K562 (cell line): ENCODE measurements at regions not wholly inside any gene's neighbourhood (a gene's known extent, or its start where the extent isn't known, plus 50 kb on each side); places are given as distances from the start of the nearest gene placed in this dataset.

Experiments used
- BCLAF1 ChIP-seq, 2 experiments: fragments of 450-650 bp in 1 of 2; IDR thresholded peaks; 2 replicates each; pipeline ENCODE4 v1.6.1; 2011 to 2017; ENCODE audit warnings: low read depth in 2 of 2, antibody characterized with exemption in 1 of 2, borderline replicate concordance in 1 of 2, low read length in 1 of 2, mild to moderate bottlenecking in 1 of 2, mixed read lengths in 1 of 2; ENCODE audit not compliant: control insufficient read depth in 1 of 2
- BDP1 ChIP-seq: IDR thresholded peaks from 3 replicates; pipeline ENCODE4 v1.6.1; 2011; ENCODE audit not compliant: insufficient read length, insufficient read depth
- HDAC2 ChIP-seq: fragments of 450-650 bp; IDR thresholded peaks from 2 replicates; pipeline ENCODE4 v1.6.1; 2016; ENCODE audit warnings: mild to moderate bottlenecking
- LCOR ChIP-seq: sonication (generic); formaldehyde crosslinking; IDR thresholded peaks from 2 replicates; pipeline ENCODE4 v1.8.0; 2022; ENCODE audit warnings: mild to moderate bottlenecking, missing genetic modification reagents
- REST ChIP-seq, 2 experiments: fragments of 450-650 bp; formaldehyde crosslinking in 1 of 2; IDR thresholded peaks; 2 replicates each; pipeline versions ENCODE4 v1.4.0 to v1.6.1; 2014 to 2020; ENCODE audit warnings: mild to moderate bottlenecking in 2 of 2, borderline replicate concordance in 1 of 2, low read depth in 1 of 2
- SPI1 ChIP-seq: IDR thresholded peaks from 2 replicates; pipeline ENCODE4 v1.6.1; 2011; ENCODE audit warnings: low read depth, low read length, control low read depth, borderline replicate concordance
- ZBTB49 ChIP-seq: sonication (generic); formaldehyde crosslinking; IDR thresholded peaks from 2 replicates; pipeline ENCODE4 v1.8.0; 2022; ENCODE audit warnings: missing genetic modification reagents, mild to moderate bottlenecking, borderline replicate concordance
- ZC3H11A ChIP-seq: IDR thresholded peaks from 2 replicates; pipeline ENCODE4 v1.6.1; 2012; ENCODE audit warnings: low read depth, low read length, improper control_type of control experiment
- ZNF695 ChIP-seq: fragments of 450-650 bp; formaldehyde crosslinking; IDR thresholded peaks from 2 replicates; pipeline ENCODE4 v1.4.0; 2020; ENCODE audit warnings: mild to moderate bottlenecking, moderate library complexity

- no peak for TF ChIP-seq ZC3H11A
- TF ChIP-seq LCOR (CRISPR knock-in tag): no peak
- TF ChIP-seq ZNF695 (CRISPR knock-in tag): no peak
- TF ChIP-seq ZBTB49 (CRISPR knock-in tag): no peak
- no peak for TF ChIP-seq SPI1
- TF ChIP-seq HDAC2: no peak
- no peak for TF ChIP-seq REST (IDR thresholded peaks at IDR 0.05; ENCODE audit: borderline replicate concordance)
- no peak for TF ChIP-seq REST (CRISPR knock-in tag; IDR thresholded peaks at IDR 0.05; ENCODE audit: low read depth)
- TF ChIP-seq BDP1: no peak
- no peak for TF ChIP-seq BCLAF1 (IDR thresholded peaks at IDR 0.05; ENCODE audit: borderline replicate concordance in 1 of 2, control insufficient read depth in 1 of 2, low read depth in 2 of 2, low read length in 1 of 2)
Observed at GRCh38 chr18:43950062-43950461, 672.8 kb upstream of the SYT4 start.
